Uterus (tissue), 3 donors: ENCODE measurements at regions not wholly inside any gene's neighbourhood (a gene's known extent, or its start where the extent isn't known, plus 50 kb on each side); places are given as distances from the start of the nearest gene placed in this dataset.

Experiments
- DNase-seq, 2 donors: peaks; one replicate each; pipeline ENCODE4 v3.0.0-alpha.2; 2019 to 2020
- H3K27ac ChIP-seq, 2 donors: fragments of 200-600 bp; sonication (generic); 1 replicate in 1 of 2; 2 replicates in 1 of 2; pipeline ENCODE4 v1.5.1; 2016 to 2018
- H3K27me3 ChIP-seq, 2 donors: fragments of 200-600 bp; sonication (generic); one replicate each; pipeline ENCODE4 v1.5.1; 2018 to 2019; ENCODE audit warnings: control low read depth in 1 of 2
- H3K36me3 ChIP-seq, 2 donors: fragments of 200-600 bp; sonication (generic); one replicate each; pipeline ENCODE4 v1.5.1; 2019; ENCODE audit warnings: control low read depth in 1 of 2
- H3K4me1 ChIP-seq, 2 donors: fragments of 200-600 bp; sonication (generic); one replicate each; pipeline ENCODE4 v1.5.1; 2018 to 2019; ENCODE audit warnings: control low read depth in 1 of 2
- H3K4me3 ChIP-seq, 2 donors: fragments of 200-600 bp; sonication (generic); 1 replicate in 1 of 2; 2 replicates in 1 of 2; pipeline ENCODE4 v1.5.1; 2018 to 2019; ENCODE audit warnings: mild to moderate bottlenecking in 1 of 2
- H3K9me3 ChIP-seq, 2 donors: fragments of 200-600 bp; sonication (generic); one replicate each; pipeline ENCODE4 v1.5.1; 2019; ENCODE audit warnings: control low read depth in 1 of 2
- POLR2A ChIP-seq, 2 donors: fragments of 450-650 bp; IDR thresholded peaks; one replicate each; pipeline ENCODE4 v1.6.1; 2016; ENCODE audit warnings: antibody characterized with exemption in 2 of 2, mild to moderate bottlenecking in 1 of 2, moderate library complexity in 1 of 2
- intact Hi-C: fragments of 100-400 bp; cut with DNase I; formaldehyde crosslinking; loops from one replicate; pipeline ENCODE4 v1.15.1; 2023; ENCODE audit warnings: low total_unique reads
- TF ChIP-seq, protein P1 (sequence below), 4 experiments: fragments of 200-600 bp in 2 of 4; fragments of 450-650 bp in 2 of 4; sonication (generic) in 2 of 4; IDR thresholded peaks; one replicate each; pipeline ENCODE4 v1.5.1; 2016 to 2019; ENCODE audit warnings: antibody characterized with exemption in 4 of 4, mild to moderate bottlenecking in 2 of 4, moderate library complexity in 1 of 4
- donor health status: DM: yes; HTN: yes; CAD: no.

- no peak overlapping the region for H3K27ac ChIP-seq
- no peak overlapping the region for H3K4me3 ChIP-seq
- DNase-seq = no peak
- H3K36me3 ChIP-seq = no peaks in the 10 kb centered on the region
- no peaks in the 10 kb centered on the region for H3K9me3 ChIP-seq
- intact Hi-C loops = no loop called here
- H3K4me1 ChIP-seq = no peaks in the 10 kb centered on the region
- TF ChIP-seq, protein P1, sequence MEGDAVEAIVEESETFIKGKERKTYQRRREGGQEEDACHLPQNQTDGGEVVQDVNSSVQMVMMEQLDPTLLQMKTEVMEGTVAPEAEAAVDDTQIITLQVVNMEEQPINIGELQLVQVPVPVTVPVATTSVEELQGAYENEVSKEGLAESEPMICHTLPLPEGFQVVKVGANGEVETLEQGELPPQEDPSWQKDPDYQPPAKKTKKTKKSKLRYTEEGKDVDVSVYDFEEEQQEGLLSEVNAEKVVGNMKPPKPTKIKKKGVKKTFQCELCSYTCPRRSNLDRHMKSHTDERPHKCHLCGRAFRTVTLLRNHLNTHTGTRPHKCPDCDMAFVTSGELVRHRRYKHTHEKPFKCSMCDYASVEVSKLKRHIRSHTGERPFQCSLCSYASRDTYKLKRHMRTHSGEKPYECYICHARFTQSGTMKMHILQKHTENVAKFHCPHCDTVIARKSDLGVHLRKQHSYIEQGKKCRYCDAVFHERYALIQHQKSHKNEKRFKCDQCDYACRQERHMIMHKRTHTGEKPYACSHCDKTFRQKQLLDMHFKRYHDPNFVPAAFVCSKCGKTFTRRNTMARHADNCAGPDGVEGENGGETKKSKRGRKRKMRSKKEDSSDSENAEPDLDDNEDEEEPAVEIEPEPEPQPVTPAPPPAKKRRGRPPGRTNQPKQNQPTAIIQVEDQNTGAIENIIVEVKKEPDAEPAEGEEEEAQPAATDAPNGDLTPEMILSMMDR (IDR thresholded peaks at IDR 0.05) = no peak
- TF ChIP-seq POLR2A (IDR thresholded peaks at IDR 0.05) = no peak
- H3K27me3 ChIP-seq = no peaks in the 10 kb centered on the region
Observed at GRCh38 chr5:144774197-144774596, 603.5 kb downstream of the KCTD16 start.

- no peaks in the 10 kb centered on the region for H3K27me3 ChIP-seq
- TF ChIP-seq, protein P1 (IDR thresholded peaks at IDR 0.05) = no peak
- no peak for TF ChIP-seq POLR2A (IDR thresholded peaks at IDR 0.05)
- no peaks in the 10 kb centered on the region for H3K9me3 ChIP-seq
- H3K4me3 ChIP-seq = no peak overlapping the region
- intact Hi-C loops = no loop called here
- H3K27ac ChIP-seq = no peak overlapping the region
- DNase-seq = no peak
- H3K36me3 ChIP-seq = no peaks in the 10 kb centered on the region
- H3K4me1 ChIP-seq = no peaks in the 10 kb centered on the region
Observed at GRCh38 chr5:144773628-144774027, 603.0 kb downstream of the KCTD16 start.

DNA sequence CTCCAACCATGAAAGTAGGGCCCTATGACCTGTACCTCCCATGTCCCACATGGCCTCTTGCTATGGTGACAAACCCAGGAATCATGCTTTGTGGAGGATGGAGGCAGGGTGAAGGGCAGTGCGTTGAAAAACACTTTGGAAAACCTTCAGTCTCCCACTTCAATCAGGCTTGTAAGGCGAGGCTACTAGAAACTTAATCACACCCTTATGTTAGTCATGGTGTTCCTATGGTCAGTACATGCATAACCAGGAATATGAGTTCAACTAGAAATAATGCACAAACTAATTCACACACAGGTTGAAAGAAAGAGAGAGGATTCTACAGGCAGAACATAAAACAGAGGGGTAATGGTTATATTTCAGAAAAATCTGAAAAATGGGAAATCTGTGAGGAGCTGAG, 601.1 kb downstream of the KCTD16 start:
- H3K9me3 ChIP-seq = no peaks in the 10 kb centered on the region
- TF ChIP-seq, protein P1 (IDR thresholded peaks at IDR 0.05) = no peak
- TF ChIP-seq POLR2A (IDR thresholded peaks at IDR 0.05) = no peak
- intact Hi-C loops = no loop called here
- DNase-seq = no peak
- no peak overlapping the region for H3K27ac ChIP-seq
- no peaks in the 10 kb centered on the region for H3K36me3 ChIP-seq
- H3K27me3 ChIP-seq = no peaks in the 10 kb centered on the region
- no peaks in the 10 kb centered on the region for H3K4me1 ChIP-seq
- no peak overlapping the region for H3K4me3 ChIP-seq

GRCh38 chr5:144742361-144742760, 571.7 kb downstream of the KCTD16 start:
- Histone ChIP-seq H3K27me3 (no peaks in the 10 kb centered on the region), H3K4me1 (no peaks in the 10 kb centered on the region), H3K9me3 (no peaks in the 10 kb centered on the region), H3K36me3 (no peaks in the 10 kb centered on the region), H3K27ac (no peak overlapping the region), H3K4me3 (no peak overlapping the region)
- TF ChIP-seq, protein P1 (IDR thresholded peaks at IDR 0.05) = no peak
- no peak for TF ChIP-seq POLR2A (IDR thresholded peaks at IDR 0.05)
- intact Hi-C loops = no loop called here
- no peak for DNase-seq

GRCh38 chr5:144731786-144732185, 561.1 kb downstream of the KCTD16 start:
- H3K9me3 ChIP-seq = no peaks in the 10 kb centered on the region
- TF ChIP-seq, protein P1 (IDR thresholded peaks at IDR 0.05) = no peak
- TF ChIP-seq POLR2A (IDR thresholded peaks at IDR 0.05) = no peak
- intact Hi-C loops = no loop called here
- no peaks in the 10 kb centered on the region for H3K4me1 ChIP-seq
- H3K4me3 ChIP-seq = no peak overlapping the region
- DNase-seq = no peak
- no peaks in the 10 kb centered on the region for H3K36me3 ChIP-seq
- H3K27ac ChIP-seq = no peak overlapping the region
- no peaks in the 10 kb centered on the region for H3K27me3 ChIP-seq
